ENCODE measurements at regions not wholly inside any gene's neighbourhood (a gene's known extent, or its start where the extent isn't known, plus 50 kb on each side); places are given as distances from the start of the nearest gene placed in this dataset.

DNA sequence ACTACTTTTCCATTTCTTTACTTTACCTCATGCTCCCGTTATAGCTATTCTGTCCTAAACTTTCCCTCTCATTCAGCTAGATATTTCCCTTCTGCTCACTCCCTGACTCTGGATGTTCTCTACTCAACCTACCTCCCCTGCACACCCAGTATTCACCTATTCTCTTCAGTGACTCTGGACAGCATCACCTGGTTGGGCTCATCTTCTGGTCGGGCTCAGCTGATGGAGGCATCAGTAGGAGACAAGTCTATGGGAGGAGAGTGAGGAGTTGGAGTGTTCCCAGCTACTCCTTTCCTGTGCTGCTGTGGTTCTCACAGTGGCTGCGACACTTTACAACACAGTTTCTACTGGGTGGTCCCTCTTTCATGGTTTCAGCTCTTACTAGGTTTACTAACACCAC lies 493.9 kb downstream of the DMAC1 start:
- no peaks in the 10 kb centered on the region for H3K9me3 ChIP-seq
- CTCF ChIA-PET, result no interaction called here
- WGBS (ENCODE audit: low lambda C conversion rate), result 54% methylated on average over 3 of the region's 3 CpGs

GRCh38 chr9:7304627-7304995 lies 495.0 kb downstream of the DMAC1 start:
- Histone ChIP-seq H3K4me1 (ENCODE audit: control insufficient read depth in 1 of 2, insufficient read depth in 2 of 2, low read depth in 1 of 2, low read length in 1 of 2) (peaks cover 0 to 11% of the 10 kb centered on the region in 2 experiments; a peak in 1 of 4 replicates), H3K4me2 (no peak overlapping the region), H3F3A (replicated peaks; ENCODE audit: insufficient read depth) (no peaks in the 10 kb centered on the region), H3K27me3 (ENCODE audit: insufficient read depth) (no peaks in the 10 kb centered on the region), H3K27ac (ENCODE audit: low read depth in 2 of 2, low read length in 1 of 2) (no peak overlapping the region), H3K79me2 (ENCODE audit: insufficient read depth) (no peaks in the 10 kb centered on the region), H3K36me3 (replicated peaks in 1 of 2; ENCODE audit: control insufficient read depth in 1 of 2, insufficient read depth in 2 of 2, low read length in 1 of 2) (no peaks in the 10 kb centered on the region), H3K4me3 (ENCODE audit: low read depth in 2 of 2, low read length in 1 of 2) (no peak overlapping the region), H4K20me1 (ENCODE audit: insufficient read depth) (no peaks in the 10 kb centered on the region), H2AFZ (ENCODE audit: low read depth) (no peak overlapping the region), H3K9me2 (no peaks in the 10 kb centered on the region), H3K9ac (no peak overlapping the region), H3K9me3 (no peaks in the 10 kb centered on the region)
- POLR2A ChIA-PET, result interaction anchor here (0.7 kb wide), 1 partner anchor 71 kb away, joined by 3 read pairs; no protein-coding TSS in a partner anchor
- CTCF ChIA-PET, result no interaction called here
- TF ChIP-seq RCOR1 (IDR thresholded peaks at IDR 0.05; ENCODE audit: low read length) (no peak), GABPA (IDR thresholded peaks at IDR 0.05; ENCODE audit: low read depth) (no peak), JUND (IDR thresholded peaks at IDR 0.05) (no peak), TEAD4 (IDR thresholded peaks at IDR 0.05; ENCODE audit: borderline replicate concordance, insufficient read depth) (no peak), EZH2phosphoT487 (IDR thresholded peaks at IDR 0.05; ENCODE audit: borderline replicate concordance, low read depth) (no peak), EP300 (IDR thresholded peaks at IDR 0.05; ENCODE audit: borderline replicate concordance in 1 of 2, low read depth in 1 of 2, low read length in 1 of 2) (no peak), TCF12 (IDR thresholded peaks at IDR 0.05) (no peak), NFIC (IDR thresholded peaks at IDR 0.05; ENCODE audit: borderline replicate concordance) (no peak), FOXM1 (IDR thresholded peaks at IDR 0.05; ENCODE audit: low read depth) (no peak)
- TF ChIP-seq, protein P1, sequence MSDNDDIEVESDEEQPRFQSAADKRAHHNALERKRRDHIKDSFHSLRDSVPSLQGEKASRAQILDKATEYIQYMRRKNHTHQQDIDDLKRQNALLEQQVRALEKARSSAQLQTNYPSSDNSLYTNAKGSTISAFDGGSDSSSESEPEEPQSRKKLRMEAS (IDR thresholded peaks at IDR 0.05; ENCODE audit: low read depth), result no peak
- DNase-seq, result no peak
- 45% methylated on average over 5 of the region's 5 CpGs for WGBS (ENCODE audit: low lambda C conversion rate)

More for the DNA sequence above, 493.9 kb downstream of the DMAC1 start:
- Histone ChIP-seq H4K20me1 (ENCODE audit: insufficient read depth) (no peaks in the 10 kb centered on the region), H3K27ac (ENCODE audit: low read depth in 2 of 2, low read length in 1 of 2) (no peak overlapping the region), H3K36me3 (replicated peaks in 1 of 2; ENCODE audit: control insufficient read depth in 1 of 2, insufficient read depth in 2 of 2, low read length in 1 of 2) (no peaks in the 10 kb centered on the region), H2AFZ (ENCODE audit: low read depth) (no peak overlapping the region), H3K4me2 (no peak overlapping the region), H3K27me3 (ENCODE audit: insufficient read depth) (no peaks in the 10 kb centered on the region), H3K9ac (no peak overlapping the region), H3K9me2 (no peaks in the 10 kb centered on the region), H3K79me2 (ENCODE audit: insufficient read depth) (no peaks in the 10 kb centered on the region), H3K4me1 (ENCODE audit: control insufficient read depth in 1 of 2, insufficient read depth in 2 of 2, low read depth in 1 of 2, low read length in 1 of 2) (peaks cover 0 to 11% of the 10 kb centered on the region in 2 experiments; a peak in 1 of 4 replicates), H3F3A (replicated peaks; ENCODE audit: insufficient read depth) (no peaks in the 10 kb centered on the region), H3K4me3 (ENCODE audit: low read depth in 2 of 2, low read length in 1 of 2) (no peak overlapping the region)
- DNase-seq, result no peak
- POLR2A ChIA-PET, result no interaction called here
- TF ChIP-seq, protein P2, sequence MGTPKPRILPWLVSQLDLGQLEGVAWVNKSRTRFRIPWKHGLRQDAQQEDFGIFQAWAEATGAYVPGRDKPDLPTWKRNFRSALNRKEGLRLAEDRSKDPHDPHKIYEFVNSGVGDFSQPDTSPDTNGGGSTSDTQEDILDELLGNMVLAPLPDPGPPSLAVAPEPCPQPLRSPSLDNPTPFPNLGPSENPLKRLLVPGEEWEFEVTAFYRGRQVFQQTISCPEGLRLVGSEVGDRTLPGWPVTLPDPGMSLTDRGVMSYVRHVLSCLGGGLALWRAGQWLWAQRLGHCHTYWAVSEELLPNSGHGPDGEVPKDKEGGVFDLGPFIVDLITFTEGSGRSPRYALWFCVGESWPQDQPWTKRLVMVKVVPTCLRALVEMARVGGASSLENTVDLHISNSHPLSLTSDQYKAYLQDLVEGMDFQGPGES (IDR thresholded peaks at IDR 0.05; ENCODE audit: low read depth, low read length), result no peak
- TF ChIP-seq MXI1 (IDR thresholded peaks at IDR 0.05; ENCODE audit: low read depth, low read length) (no peak), GABPA (IDR thresholded peaks at IDR 0.05; ENCODE audit: low read depth) (no peak), CTCF (IDR thresholded peaks at IDR 0.05) (no peak), GATA2 (CRISPR knock-in tag; IDR thresholded peaks at IDR 0.05) (no peak), TCF12 (IDR thresholded peaks at IDR 0.05) (no peak), RCOR1 (IDR thresholded peaks at IDR 0.05; ENCODE audit: low read length) (no peak)

All from SK-N-SH (cell line).